ENCODE measurements at regions not wholly inside any gene's neighbourhood (a gene's known extent, or its start where the extent isn't known, plus 50 kb on each side); places are given as distances from the start of the nearest gene placed in this dataset.

- no peaks in the 10 kb centered on the region for H3K27me3 ChIP-seq
- no peak overlapping the region for H3K4me3 ChIP-seq
- WGBS, 2 donors, result 71% methylated on average over 2 of the region's 2 CpGs
- no peak for TF ChIP-seq POLR2AphosphoS5 (IDR thresholded peaks at IDR 0.05)
- TF ChIP-seq, protein P1, sequence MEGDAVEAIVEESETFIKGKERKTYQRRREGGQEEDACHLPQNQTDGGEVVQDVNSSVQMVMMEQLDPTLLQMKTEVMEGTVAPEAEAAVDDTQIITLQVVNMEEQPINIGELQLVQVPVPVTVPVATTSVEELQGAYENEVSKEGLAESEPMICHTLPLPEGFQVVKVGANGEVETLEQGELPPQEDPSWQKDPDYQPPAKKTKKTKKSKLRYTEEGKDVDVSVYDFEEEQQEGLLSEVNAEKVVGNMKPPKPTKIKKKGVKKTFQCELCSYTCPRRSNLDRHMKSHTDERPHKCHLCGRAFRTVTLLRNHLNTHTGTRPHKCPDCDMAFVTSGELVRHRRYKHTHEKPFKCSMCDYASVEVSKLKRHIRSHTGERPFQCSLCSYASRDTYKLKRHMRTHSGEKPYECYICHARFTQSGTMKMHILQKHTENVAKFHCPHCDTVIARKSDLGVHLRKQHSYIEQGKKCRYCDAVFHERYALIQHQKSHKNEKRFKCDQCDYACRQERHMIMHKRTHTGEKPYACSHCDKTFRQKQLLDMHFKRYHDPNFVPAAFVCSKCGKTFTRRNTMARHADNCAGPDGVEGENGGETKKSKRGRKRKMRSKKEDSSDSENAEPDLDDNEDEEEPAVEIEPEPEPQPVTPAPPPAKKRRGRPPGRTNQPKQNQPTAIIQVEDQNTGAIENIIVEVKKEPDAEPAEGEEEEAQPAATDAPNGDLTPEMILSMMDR (IDR thresholded peaks at IDR 0.05), result no peak
- no peak for TF ChIP-seq POLR2A (IDR thresholded peaks at IDR 0.05)
- no peak for TF ChIP-seq EP300 (IDR thresholded peaks at IDR 0.05)
- intact Hi-C loops (cut with DNase I), result no loop called here
- no peaks in the 10 kb centered on the region for H3K9me3 ChIP-seq
- H3K36me3 ChIP-seq, result no peaks in the 10 kb centered on the region
- no peaks in the 10 kb centered on the region for H3K4me1 ChIP-seq
- DNase-seq, result no peak
- no peak overlapping the region for H3K27ac ChIP-seq
These were observed 719.3 kb upstream of the ZNF608 start for GRCh38 chr5:125465703-125466102.

GRCh38 chr5:125467222-125467621 is 720.8 kb upstream of the ZNF608 start:
- DNase-seq, result no peak
- intact Hi-C loops (cut with DNase I), result no loop called here
- no peaks in the 10 kb centered on the region for H3K27me3 ChIP-seq
- no peaks in the 10 kb centered on the region for H3K9me3 ChIP-seq
- H3K4me1 ChIP-seq, result no peaks in the 10 kb centered on the region
- TF ChIP-seq POLR2A (IDR thresholded peaks at IDR 0.05) (no peak), EP300 (IDR thresholded peaks at IDR 0.05) (no peak), POLR2AphosphoS5 (IDR thresholded peaks at IDR 0.05) (no peak)
- TF ChIP-seq, protein P1 (IDR thresholded peaks at IDR 0.05), result no peak
- 91 to 97% methylated on average over 1 of the region's 1 CpG for WGBS, 2 donors
- H3K36me3 ChIP-seq, result no peaks in the 10 kb centered on the region
- no peak overlapping the region for H3K4me3 ChIP-seq
- H3K27ac ChIP-seq, result no peak overlapping the region

- H3K9me3 ChIP-seq, result no peaks in the 10 kb centered on the region
- intact Hi-C loops (cut with DNase I), result no loop called here
- H3K4me1 ChIP-seq, result no peaks in the 10 kb centered on the region
- 72 to 82% methylated on average over 2 of the region's 2 CpGs for WGBS, 2 donors
- no peaks in the 10 kb centered on the region for H3K27me3 ChIP-seq
- no peaks in the 10 kb centered on the region for H3K36me3 ChIP-seq
- no peak for TF ChIP-seq POLR2AphosphoS5 (IDR thresholded peaks at IDR 0.05)
- TF ChIP-seq, protein P1 (IDR thresholded peaks at IDR 0.05), result no peak
- DNase-seq, result no peak
- no peak overlapping the region for H3K27ac ChIP-seq
- H3K4me3 ChIP-seq, result no peak overlapping the region
These were observed 724.0 kb upstream of the ZNF608 start for GRCh38 chr5:125470280-125470902.

DNA sequence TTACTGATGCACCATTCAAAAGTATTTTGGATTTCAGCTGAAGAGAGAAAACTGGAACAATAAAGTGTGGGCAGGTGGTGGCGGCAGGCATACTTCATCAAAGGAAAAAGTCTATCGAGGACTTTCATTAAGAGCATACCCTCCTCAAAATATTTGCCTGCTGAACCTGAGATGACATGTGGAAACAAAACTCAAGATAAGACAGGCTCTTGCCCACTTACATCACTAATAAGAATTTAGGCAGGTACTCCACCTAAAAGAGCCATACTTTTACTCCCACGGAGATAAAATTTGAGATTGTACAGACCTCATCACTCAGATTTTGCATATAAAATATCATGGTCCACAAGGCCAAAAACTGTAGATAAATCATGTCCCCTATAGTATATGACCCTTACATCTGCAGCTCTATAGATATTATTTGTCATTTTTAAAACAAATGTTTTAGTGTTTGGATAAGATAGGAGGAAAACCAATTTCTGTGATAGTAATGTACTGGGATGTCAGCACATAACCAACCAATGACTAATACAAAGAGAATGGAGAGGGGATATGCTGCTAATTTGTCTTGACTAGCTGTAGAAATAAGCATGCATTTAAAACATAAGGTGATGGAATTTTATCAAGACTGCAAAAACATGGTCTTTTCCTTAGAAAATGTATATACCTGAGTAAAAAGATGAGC is 730.6 kb upstream of the ZNF608 start:
- Histone ChIP-seq H3K36me3 (no peaks in the 10 kb centered on the region), H3K4me1 (peaks cover 0 to 9% (median 2%) of the 10 kb centered on the region in 4 donors), H3K27ac (no peak overlapping the region), H3K27me3 (no peaks in the 10 kb centered on the region), H3K9me3 (no peaks in the 10 kb centered on the region), H3K4me3 (no peak overlapping the region)
- intact Hi-C loops (cut with DNase I), result no loop called here
- 93 to 95% methylated on average over 3 of the region's 3 CpGs for WGBS, 2 donors
- TF ChIP-seq, protein P1 (IDR thresholded peaks at IDR 0.05), result no peak
- TF ChIP-seq POLR2A (IDR thresholded peaks at IDR 0.05) (no peak), EP300 (IDR thresholded peaks at IDR 0.05) (no peak), POLR2AphosphoS5 (IDR thresholded peaks at IDR 0.05) (no peak)
- no peak for DNase-seq

All from sigmoid colon (tissue), 6 donors.